Vagina (tissue), 2 donors: ENCODE measurements at regions not wholly inside any gene's neighbourhood (a gene's known extent, or its start where the extent isn't known, plus 50 kb on each side); places are given as distances from the start of the nearest gene placed in this dataset.

Experiments used
- DNase-seq, 2 donors: peaks; one replicate each; pipeline ENCODE4 v3.0.0-alpha.2; 2017; ENCODE audit errors: extremely low spot score in 2 of 2
- H3K27ac ChIP-seq: fragments of 200-600 bp; sonication (generic); one replicate; pipeline ENCODE4 v1.5.1; 2019
- H3K27me3 ChIP-seq: fragments of 200-600 bp; sonication (generic); one replicate; pipeline ENCODE4 v1.5.1; 2019
- H3K36me3 ChIP-seq, 2 donors: fragments of 200-600 bp; sonication (generic); one replicate each; pipeline ENCODE4 v1.5.1; 2017 to 2019
- H3K4me1 ChIP-seq: fragments of 200-600 bp; sonication (generic); one replicate; pipeline ENCODE4 v1.5.1; 2019
- H3K4me3 ChIP-seq, 2 donors: fragments of 200-600 bp; sonication (generic); 1 replicate in 1 of 2; 2 replicates in 1 of 2; pipeline ENCODE4 v1.5.1; 2016 to 2019
- H3K9me3 ChIP-seq: fragments of 200-600 bp; sonication (generic); one replicate; pipeline ENCODE4 v1.5.1; 2019
- POLR2A ChIP-seq, 2 donors: fragments of 450-650 bp; IDR thresholded peaks; one replicate each; pipeline ENCODE4 v1.6.1; 2017; ENCODE audit warnings: antibody characterized with exemption in 2 of 2, mild to moderate bottlenecking in 2 of 2, moderate library complexity in 2 of 2
- POLR2AphosphoS5 ChIP-seq, 2 donors: sonication (generic); formaldehyde crosslinking; IDR thresholded peaks; one replicate each; pipeline ENCODE4 v1.9.0; 2017; ENCODE audit warnings: antibody characterized with exemption in 2 of 2, mild to moderate bottlenecking in 2 of 2, low read depth in 1 of 2; ENCODE audit not compliant: insufficient read depth in 1 of 2
- intact Hi-C: fragments of 100-400 bp; cut with DNase I; formaldehyde crosslinking; loops from one replicate; pipeline ENCODE4 v1.15.1; 2023
- TF ChIP-seq, protein P1 (sequence below), 3 experiments: fragments of 450-650 bp in 2 of 3; fragments of 200-600 bp in 1 of 3; sonication (generic) in 1 of 3; IDR thresholded peaks; one replicate each; pipeline ENCODE4 v1.5.1; 2017 to 2019; ENCODE audit warnings: antibody characterized with exemption in 3 of 3, mild to moderate bottlenecking in 2 of 3, moderate library complexity in 2 of 3

DNA sequence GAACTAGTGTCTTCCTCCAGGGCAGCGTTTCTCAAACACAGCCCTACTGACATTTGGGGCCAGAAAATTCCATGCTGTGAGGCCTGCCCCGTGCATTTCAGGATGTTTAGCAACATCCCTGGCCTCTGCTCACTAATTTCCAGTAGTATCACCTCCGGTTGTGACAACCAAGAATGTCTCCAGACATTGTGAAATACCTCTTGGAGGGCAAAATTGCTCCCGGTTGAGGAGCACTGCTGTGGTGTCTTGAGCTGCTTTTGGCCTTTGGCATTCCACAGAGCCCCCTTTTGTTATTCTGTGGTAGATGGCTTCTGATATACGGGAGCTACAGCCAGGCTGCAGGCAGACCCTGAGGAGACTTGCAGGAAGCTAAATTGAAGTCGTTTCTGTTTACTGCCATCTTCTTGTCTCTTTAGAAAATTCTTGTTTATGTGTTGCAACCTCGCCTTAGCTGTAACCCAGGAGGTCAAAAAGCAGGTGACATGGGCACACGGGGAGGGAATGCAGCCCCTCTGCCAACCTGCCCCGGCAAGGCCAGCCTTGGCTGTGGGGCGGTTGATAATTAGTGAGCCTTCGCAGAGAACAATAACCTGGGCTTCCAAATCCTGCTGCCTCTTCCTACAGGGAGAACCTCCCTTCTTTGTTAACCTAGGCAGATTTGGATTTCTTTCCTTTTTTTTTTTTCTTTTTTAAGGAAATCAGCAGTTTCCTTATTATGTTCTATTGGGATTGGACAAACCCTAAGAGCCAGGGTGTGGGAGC lies 74.7 kb upstream of the AKT3 start:
- Histone ChIP-seq H3K9me3 (no peaks in the 10 kb centered on the region), H3K27me3 (no peaks in the 10 kb centered on the region), H3K4me3 (no peak overlapping the region), H3K27ac (no peak overlapping the region), H3K36me3 (no peaks in the 10 kb centered on the region), H3K4me1 (no peaks in the 10 kb centered on the region)
- intact Hi-C loops: no loop called here
- DNase-seq: no peak
- TF ChIP-seq POLR2A (IDR thresholded peaks at IDR 0.05) (no peak), POLR2AphosphoS5 (IDR thresholded peaks at IDR 0.05; ENCODE audit: insufficient read depth in 1 of 2, low read depth in 1 of 2) (no peak)
- TF ChIP-seq, protein P1, sequence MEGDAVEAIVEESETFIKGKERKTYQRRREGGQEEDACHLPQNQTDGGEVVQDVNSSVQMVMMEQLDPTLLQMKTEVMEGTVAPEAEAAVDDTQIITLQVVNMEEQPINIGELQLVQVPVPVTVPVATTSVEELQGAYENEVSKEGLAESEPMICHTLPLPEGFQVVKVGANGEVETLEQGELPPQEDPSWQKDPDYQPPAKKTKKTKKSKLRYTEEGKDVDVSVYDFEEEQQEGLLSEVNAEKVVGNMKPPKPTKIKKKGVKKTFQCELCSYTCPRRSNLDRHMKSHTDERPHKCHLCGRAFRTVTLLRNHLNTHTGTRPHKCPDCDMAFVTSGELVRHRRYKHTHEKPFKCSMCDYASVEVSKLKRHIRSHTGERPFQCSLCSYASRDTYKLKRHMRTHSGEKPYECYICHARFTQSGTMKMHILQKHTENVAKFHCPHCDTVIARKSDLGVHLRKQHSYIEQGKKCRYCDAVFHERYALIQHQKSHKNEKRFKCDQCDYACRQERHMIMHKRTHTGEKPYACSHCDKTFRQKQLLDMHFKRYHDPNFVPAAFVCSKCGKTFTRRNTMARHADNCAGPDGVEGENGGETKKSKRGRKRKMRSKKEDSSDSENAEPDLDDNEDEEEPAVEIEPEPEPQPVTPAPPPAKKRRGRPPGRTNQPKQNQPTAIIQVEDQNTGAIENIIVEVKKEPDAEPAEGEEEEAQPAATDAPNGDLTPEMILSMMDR (IDR thresholded peaks at IDR 0.05): no peak

DNA sequence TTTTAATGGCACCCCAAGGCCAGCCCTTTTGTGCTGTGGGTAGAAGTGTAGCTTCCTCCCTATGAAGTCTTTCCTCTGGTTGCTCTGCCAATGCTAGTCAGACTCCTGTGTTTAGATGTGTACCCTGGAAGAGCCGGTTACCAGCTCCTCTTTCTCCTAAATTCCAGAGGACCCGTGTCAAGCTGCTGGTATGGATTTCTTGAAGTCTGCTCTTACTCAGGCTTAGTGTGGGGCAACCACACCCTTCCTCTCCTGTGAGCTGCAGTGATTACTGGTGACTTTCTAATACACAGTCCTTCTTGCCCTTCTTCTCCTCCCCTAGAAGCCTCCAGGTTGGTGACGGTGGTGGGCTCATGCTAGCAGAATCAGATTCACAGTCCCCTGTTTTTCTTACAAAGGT lies 74.1 kb upstream of the AKT3 start:
- intact Hi-C loops: no loop called here
- Histone ChIP-seq H3K4me3 (no peak overlapping the region), H3K27me3 (no peaks in the 10 kb centered on the region), H3K27ac (no peak overlapping the region), H3K36me3 (no peaks in the 10 kb centered on the region), H3K9me3 (no peaks in the 10 kb centered on the region), H3K4me1 (no peaks in the 10 kb centered on the region)
- no peak for TF ChIP-seq POLR2AphosphoS5 (IDR thresholded peaks at IDR 0.05; ENCODE audit: insufficient read depth in 1 of 2, low read depth in 1 of 2)
- no peak for TF ChIP-seq POLR2A (IDR thresholded peaks at IDR 0.05)
- TF ChIP-seq, protein P1 (IDR thresholded peaks at IDR 0.05): no peak
- no peak for DNase-seq

DNA sequence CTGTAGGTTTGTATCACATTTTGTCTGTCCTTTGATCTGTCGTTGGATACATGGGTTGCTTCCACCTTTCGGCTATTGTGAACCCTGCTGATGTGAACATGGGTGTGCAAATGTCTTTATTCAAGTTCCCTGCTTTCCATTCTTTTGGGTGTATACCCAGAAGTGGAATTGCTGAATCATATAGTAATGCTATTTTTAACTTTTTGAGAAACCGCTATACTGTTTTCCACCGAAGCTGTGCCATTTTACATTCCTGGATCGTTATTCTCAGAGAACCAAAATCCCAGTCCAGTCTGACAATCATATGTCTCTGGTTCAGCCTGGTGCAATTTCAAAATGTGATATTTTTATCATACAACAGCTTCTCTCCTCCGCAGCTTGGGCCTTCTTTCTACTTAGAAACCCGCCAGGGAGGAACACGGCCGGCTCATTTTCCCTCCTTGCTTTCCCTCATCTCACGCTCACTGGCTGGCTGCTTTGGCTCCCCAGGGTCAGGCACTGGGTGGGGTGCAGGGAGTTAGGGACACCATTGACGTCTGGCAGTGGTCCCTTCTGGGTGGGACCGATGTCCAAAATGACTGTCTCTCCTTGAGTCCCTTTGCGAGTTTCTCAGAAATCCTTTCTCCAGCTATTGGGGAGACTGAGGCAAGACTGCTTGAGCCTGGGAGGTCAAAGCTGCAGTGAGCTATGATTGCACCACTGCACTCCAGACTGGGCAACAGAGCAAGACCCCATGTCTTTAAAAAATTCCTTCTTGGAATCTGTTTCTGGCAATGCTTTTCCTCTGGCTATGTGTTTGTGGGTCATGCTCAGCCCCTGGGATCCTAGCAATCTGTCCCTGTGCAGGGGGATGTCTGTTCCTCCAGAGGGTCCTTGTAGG lies 73.5 kb upstream of the AKT3 start:
- H3K27me3 ChIP-seq: no peaks in the 10 kb centered on the region
- H3K4me3 ChIP-seq: no peak overlapping the region
- H3K9me3 ChIP-seq: no peaks in the 10 kb centered on the region
- intact Hi-C loops: no loop called here
- TF ChIP-seq POLR2AphosphoS5 (IDR thresholded peaks at IDR 0.05; ENCODE audit: insufficient read depth in 1 of 2, low read depth in 1 of 2): no peak
- TF ChIP-seq, protein P1 (IDR thresholded peaks at IDR 0.05): no peak
- TF ChIP-seq POLR2A (IDR thresholded peaks at IDR 0.05): no peak
- H3K4me1 ChIP-seq: no peaks in the 10 kb centered on the region
- DNase-seq: no peak
- no peak overlapping the region for H3K27ac ChIP-seq
- H3K36me3 ChIP-seq: no peaks in the 10 kb centered on the region

DNA sequence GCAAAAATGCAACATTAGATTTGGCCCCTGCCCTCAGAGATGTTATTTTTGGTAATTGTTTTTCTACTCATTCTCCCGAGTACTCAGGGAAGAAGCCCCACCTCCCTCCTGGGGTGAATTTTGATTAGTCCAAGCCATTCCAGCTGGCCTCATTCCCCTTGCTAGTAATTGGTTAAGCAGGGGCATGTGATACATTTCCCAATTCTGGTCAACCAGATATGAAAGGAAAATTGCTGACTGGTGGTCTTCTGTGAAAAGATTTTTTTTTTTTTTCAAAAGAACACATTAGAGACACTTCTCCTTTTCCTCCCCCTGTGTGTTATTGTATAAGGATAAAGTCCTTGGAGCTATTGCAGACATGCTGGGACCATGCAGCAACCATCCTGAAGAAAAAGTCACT lies 71.1 kb upstream of the AKT3 start:
- Histone ChIP-seq H3K9me3 (no peaks in the 10 kb centered on the region), H3K27ac (no peak overlapping the region), H3K36me3 (no peaks in the 10 kb centered on the region), H3K4me1 (peaks cover 17% of the 10 kb centered on the region), H3K27me3 (no peaks in the 10 kb centered on the region), H3K4me3 (no peak overlapping the region)
- no peak for DNase-seq
- TF ChIP-seq POLR2A (IDR thresholded peaks at IDR 0.05) (no peak), POLR2AphosphoS5 (IDR thresholded peaks at IDR 0.05; ENCODE audit: insufficient read depth in 1 of 2, low read depth in 1 of 2) (no peak)
- TF ChIP-seq, protein P1 (IDR thresholded peaks at IDR 0.05): no peak
- intact Hi-C loops: no loop called here
